ENCODE measurements at regions not wholly inside any gene's neighbourhood (a gene's known extent, or its start where the extent isn't known, plus 50 kb on each side); places are given as distances from the start of the nearest gene placed in this dataset.

- Histone ChIP-seq H3K4me3 (ENCODE audit: low read depth, low read length) (no peak overlapping the region), H3K27me3 (ENCODE audit: control insufficient read depth, insufficient read depth, low read length) (no peaks in the 10 kb centered on the region), H3K36me3 (ENCODE audit: control insufficient read depth, insufficient read depth, low read length) (no peaks in the 10 kb centered on the region)
- no peak for FAIRE-seq
- no peak for TF ChIP-seq CTCF (IDR thresholded peaks at IDR 0.05; ENCODE audit: insufficient read depth, low read length, severe bottlenecking)
- DNase-seq (ENCODE audit: low read depth) = no peak
Measured at GRCh38 chr14:61186341-61187195, 94.6 kb downstream of the TMEM30B start.

- FAIRE-seq = no peak
- TF ChIP-seq CTCF (IDR thresholded peaks at IDR 0.05; ENCODE audit: insufficient read depth, low read length, severe bottlenecking) = no peak
- Histone ChIP-seq H3K4me3 (ENCODE audit: low read depth, low read length) (no peak overlapping the region), H3K36me3 (ENCODE audit: control insufficient read depth, insufficient read depth, low read length) (no peaks in the 10 kb centered on the region), H3K27me3 (ENCODE audit: control insufficient read depth, insufficient read depth, low read length) (no peaks in the 10 kb centered on the region)
- DNase-seq (ENCODE audit: low read depth) = no peak
Measured at GRCh38 chr14:61185534-61185933, 95.6 kb downstream of the TMEM30B start.

GRCh38 chr14:61184112-61184511, 97.0 kb downstream of the TMEM30B start:
- Histone ChIP-seq H3K4me3 (ENCODE audit: low read depth, low read length) (no peak overlapping the region), H3K27me3 (ENCODE audit: control insufficient read depth, insufficient read depth, low read length) (no peaks in the 10 kb centered on the region), H3K36me3 (ENCODE audit: control insufficient read depth, insufficient read depth, low read length) (no peaks in the 10 kb centered on the region)
- DNase-seq (ENCODE audit: low read depth) = peak; percentile 71
- no peak for FAIRE-seq
- TF ChIP-seq CTCF (IDR thresholded peaks at IDR 0.05; ENCODE audit: insufficient read depth, low read length, severe bottlenecking) = no peak

- peak; percentile 19 for DNase-seq (ENCODE audit: low read depth)
- no peak for TF ChIP-seq CTCF (IDR thresholded peaks at IDR 0.05; ENCODE audit: insufficient read depth, low read length, severe bottlenecking)
- Histone ChIP-seq H3K27me3 (ENCODE audit: control insufficient read depth, insufficient read depth, low read length) (no peaks in the 10 kb centered on the region), H3K4me3 (ENCODE audit: low read depth, low read length) (no peak overlapping the region), H3K36me3 (ENCODE audit: control insufficient read depth, insufficient read depth, low read length) (no peaks in the 10 kb centered on the region)
- FAIRE-seq = peak; percentile 47
Measured at GRCh38 chr14:61183196-61183885, 97.8 kb downstream of the TMEM30B start.

GRCh38 chr14:61179796-61180398, 101.2 kb downstream of the TMEM30B start:
- Histone ChIP-seq H3K27me3 (ENCODE audit: control insufficient read depth, insufficient read depth, low read length) (no peaks in the 10 kb centered on the region), H3K4me3 (ENCODE audit: low read depth, low read length) (no peak overlapping the region), H3K36me3 (ENCODE audit: control insufficient read depth, insufficient read depth, low read length) (no peaks in the 10 kb centered on the region)
- FAIRE-seq (no peak), DNase-seq (ENCODE audit: low read depth) (no peak)
- TF ChIP-seq CTCF (IDR thresholded peaks at IDR 0.05; ENCODE audit: insufficient read depth, low read length, severe bottlenecking) = no peak
